Endothelial cell of umbilical vein (primary cell): ENCODE measurements at regions not wholly inside any gene's neighbourhood (a gene's known extent, or its start where the extent isn't known, plus 50 kb on each side); places are given as distances from the start of the nearest gene placed in this dataset.

ENCODE experiments used
- BruUV-seq: library from RNA; stranded (reverse); fragments of 400-500 nt; replicated peaks from 2 replicates; lab custom pipeline; 2021; lab: Mats Ljungman, UMichigan
- CTCF ChIA-PET: fragments of 300-600, 350-600 bp; sonication (Branson Sonifier 250); formaldehyde crosslinking; loops from one replicate; lab custom pipeline; 2021; ENCODE audit warnings: antibody characterized with exemption, inconsistent platforms; lab: Charles Lee
- POLR2A ChIA-PET: fragments of 300-600, 350-600 bp; sonication (Branson Sonifier 250); formaldehyde crosslinking; loops from one replicate; lab custom pipeline; 2021; ENCODE audit warnings: antibody characterized with exemption, inconsistent platforms; lab: Charles Lee
- DNase-seq: peaks from one replicate; pipeline ENCODE4 v3.0.0-alpha.2; 2011; ENCODE audit warnings: low read depth, low spot score
- FAIRE-seq: peaks from 2 replicates; lab custom pipeline; 2011; peaks lifted over from hg19 to GRCh38; lab: Jason Lieb, UNC
- H2AFZ ChIP-seq: 2 replicates; pipeline ENCODE4 v1.6.0; 2012; ENCODE audit warnings: low read depth, low read length, control low read depth, inconsistent platforms
- H3K27ac ChIP-seq: 2 replicates; pipeline ENCODE4 v1.5.1; 2011; ENCODE audit warnings: low read depth, mild to moderate bottlenecking, control low read depth, low read length, moderate library complexity; ENCODE audit not compliant: insufficient read depth
- H3K27me3 ChIP-seq, 2 experiments: 2 replicates each; pipeline versions ENCODE4 v1.6.0 to v1.6.1; 2011; ENCODE audit warnings: low read length in 2 of 2, mixed read lengths in 1 of 2; ENCODE audit not compliant: control insufficient read depth in 2 of 2, insufficient read depth in 2 of 2
- H3K36me3 ChIP-seq, 2 experiments: 2 replicates in 1 of 2; 3 replicates in 1 of 2; pipeline ENCODE4 v1.5.1; 2011; ENCODE audit warnings: low read length in 2 of 2, mild to moderate bottlenecking in 1 of 2, moderate library complexity in 1 of 2; ENCODE audit not compliant: control insufficient read depth in 2 of 2, insufficient read depth in 2 of 2; ENCODE audit errors: extremely low read depth in 1 of 2
- H3K4me1 ChIP-seq: 3 replicates; pipeline ENCODE4 v1.5.1; 2011; ENCODE audit warnings: mild to moderate bottlenecking, low read length; ENCODE audit not compliant: control insufficient read depth, insufficient read depth; ENCODE audit errors: extremely low read depth
- H3K4me2 ChIP-seq: 2 replicates; pipeline ENCODE4 v1.6.1; 2011; ENCODE audit warnings: low read length, control low read depth, mixed read lengths; ENCODE audit not compliant: insufficient read depth
- H3K4me3 ChIP-seq, 3 experiments: fragments of 200-600 bp in 1 of 3; sonication (generic), shearing (Covaris generic) in 1 of 3; replicated peaks in 1 of 3; 2 replicates each; pipeline ENCODE4 v1.5.1; 2011 to 2016; ENCODE audit warnings: control low read depth in 3 of 3, low read length in 3 of 3, mild to moderate bottlenecking in 2 of 3, inconsistent platforms in 1 of 3, low read depth in 1 of 3, moderate library complexity in 1 of 3; ENCODE audit not compliant: insufficient read depth in 1 of 3
- H3K79me2 ChIP-seq: 2 replicates; pipeline ENCODE4 v1.6.0; 2012; ENCODE audit warnings: low read length, inconsistent platforms; ENCODE audit not compliant: control insufficient read depth, insufficient read depth
- H3K9ac ChIP-seq: replicated peaks from 2 replicates; pipeline ENCODE3; 2011; ENCODE audit warnings: low read length, control low read depth; ENCODE audit not compliant: insufficient read depth; ENCODE audit errors: extremely low read depth
- H3K9me1 ChIP-seq: replicated peaks from 3 replicates; pipeline ENCODE4 v1.6.0; 2011; ENCODE audit warnings: mild to moderate bottlenecking, low read length; ENCODE audit not compliant: control insufficient read depth, insufficient read depth; ENCODE audit errors: extremely low read depth
- H3K9me3 ChIP-seq: replicated peaks from 2 replicates; pipeline ENCODE4 v1.5.1; 2012; ENCODE audit warnings: low read length, inconsistent platforms; ENCODE audit not compliant: control insufficient read depth, insufficient read depth
- H4K20me1 ChIP-seq: replicated peaks from 2 replicates; pipeline ENCODE3; 2011; ENCODE audit warnings: mild to moderate bottlenecking, low read length; ENCODE audit not compliant: control insufficient read depth, insufficient read depth; ENCODE audit errors: extremely low read depth
- EZH2 ChIP-seq: IDR thresholded peaks from 2 replicates; pipeline ENCODE4 v1.6.1; 2012; ENCODE audit warnings: borderline replicate concordance, low read depth, mild to moderate bottlenecking, moderate library complexity, low read length, inconsistent platforms; ENCODE audit not compliant: severe bottlenecking
- FOS ChIP-seq: IDR thresholded peaks from 2 replicates; pipeline ENCODE4 v1.6.1; 2011; ENCODE audit warnings: mild to moderate bottlenecking, low read length, moderate library complexity, borderline replicate concordance; ENCODE audit not compliant: insufficient read depth
- GATA2 ChIP-seq: IDR thresholded peaks from 2 replicates; pipeline ENCODE4 v1.7.0; 2011; ENCODE audit warnings: low read depth, mild to moderate bottlenecking, moderate library complexity, mixed read lengths, low read length; ENCODE audit not compliant: insufficient read length, insufficient read depth
- JUN ChIP-seq: IDR thresholded peaks from 2 replicates; pipeline ENCODE4 v1.6.1; 2011; ENCODE audit warnings: borderline replicate concordance, low read depth; ENCODE audit not compliant: insufficient read length, insufficient read depth
- MYC ChIP-seq: IDR thresholded peaks from one replicate; pipeline ENCODE4 v1.6.1; 2011; ENCODE audit warnings: mild to moderate bottlenecking, low read depth, low read length
- POLR2A ChIP-seq: IDR thresholded peaks from 2 replicates; pipeline ENCODE4 v1.6.1; 2012; ENCODE audit warnings: low read depth, mild to moderate bottlenecking, control low read depth, low read length
- POLR2AphosphoS5 ChIP-seq: IDR thresholded peaks from 2 replicates; pipeline ENCODE4 v1.6.1; 2012; ENCODE audit warnings: low read depth, mild to moderate bottlenecking, control low read depth, low read length, moderate library complexity; ENCODE audit not compliant: insufficient read depth
- dilution Hi-C: fragments of 300-500 bp; cut with MboI; formaldehyde crosslinking; loops from one replicate; pipeline ENCODE4 v1.15.0; 2019; ENCODE audit warnings: low sequenced_read_pairs; ENCODE audit not compliant: extremely low pct_ligation_motif_present
- intact Hi-C: fragments of 100-400 bp; cut with micrococcal nuclease; formaldehyde crosslinking; loops from one replicate; pipeline ENCODE4 v1.10.0; 2022

DNA sequence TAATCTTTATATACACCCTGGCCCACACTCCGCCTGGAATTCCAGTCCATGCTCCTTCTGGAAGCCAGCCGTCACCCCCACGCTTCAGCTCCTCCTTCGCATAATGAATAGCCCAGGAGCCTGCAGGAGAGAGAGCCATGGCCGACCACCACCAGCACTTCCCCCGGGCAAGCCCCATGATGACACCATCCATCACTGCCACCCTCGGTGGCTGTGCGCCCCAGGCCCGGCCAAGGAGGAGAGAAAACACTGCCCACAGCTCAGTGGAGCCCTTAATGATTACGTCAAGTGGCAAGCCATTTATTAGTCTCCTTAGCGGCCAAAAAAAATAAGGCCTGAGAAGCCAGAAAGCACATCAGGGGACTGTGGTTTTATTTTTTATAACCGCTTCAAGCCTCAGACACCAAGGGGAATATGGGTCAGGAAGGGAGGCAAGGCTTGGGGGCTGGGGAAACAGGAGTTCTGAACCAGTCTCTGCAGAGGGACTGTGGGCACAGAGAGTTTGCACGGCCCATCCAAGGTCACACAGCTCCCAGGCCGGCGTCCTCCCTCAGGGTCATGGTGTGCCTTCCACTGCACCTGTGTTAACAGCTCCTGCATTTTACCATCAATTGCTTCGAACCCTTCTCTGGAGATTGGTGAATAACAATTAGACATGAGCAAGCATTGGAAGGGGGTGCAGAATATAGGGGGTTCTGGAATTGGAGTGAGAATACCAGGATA is 134.3 kb downstream of the MN1 start:
- Histone ChIP-seq H3K9ac (no peak overlapping the region), H3K27me3 (no peaks in the 10 kb centered on the region), H3K4me1 (peaks cover 24% of the 10 kb centered on the region), H3K27ac (no peak overlapping the region), H3K4me3 (no peak overlapping the region), H3K4me2 (no peak overlapping the region), H3K36me3 (no peaks in the 10 kb centered on the region), H3K79me2 (no peaks in the 10 kb centered on the region), H3K9me1 (no peaks in the 10 kb centered on the region), H4K20me1 (no peaks in the 10 kb centered on the region), H2AFZ (no peak overlapping the region), H3K9me3 (no peaks in the 10 kb centered on the region)
- dilution Hi-C loops (no loop called here), intact Hi-C loops (no loop called here)
- DNase-seq = no peak
- ChIA-PET POLR2A (no interaction called here), CTCF (no interaction called here)
- FAIRE-seq = no peak
- TF ChIP-seq GATA2 (no peak), POLR2A (no peak), JUN (no peak)
- no TSS peak for BruUV-seq

DNA sequence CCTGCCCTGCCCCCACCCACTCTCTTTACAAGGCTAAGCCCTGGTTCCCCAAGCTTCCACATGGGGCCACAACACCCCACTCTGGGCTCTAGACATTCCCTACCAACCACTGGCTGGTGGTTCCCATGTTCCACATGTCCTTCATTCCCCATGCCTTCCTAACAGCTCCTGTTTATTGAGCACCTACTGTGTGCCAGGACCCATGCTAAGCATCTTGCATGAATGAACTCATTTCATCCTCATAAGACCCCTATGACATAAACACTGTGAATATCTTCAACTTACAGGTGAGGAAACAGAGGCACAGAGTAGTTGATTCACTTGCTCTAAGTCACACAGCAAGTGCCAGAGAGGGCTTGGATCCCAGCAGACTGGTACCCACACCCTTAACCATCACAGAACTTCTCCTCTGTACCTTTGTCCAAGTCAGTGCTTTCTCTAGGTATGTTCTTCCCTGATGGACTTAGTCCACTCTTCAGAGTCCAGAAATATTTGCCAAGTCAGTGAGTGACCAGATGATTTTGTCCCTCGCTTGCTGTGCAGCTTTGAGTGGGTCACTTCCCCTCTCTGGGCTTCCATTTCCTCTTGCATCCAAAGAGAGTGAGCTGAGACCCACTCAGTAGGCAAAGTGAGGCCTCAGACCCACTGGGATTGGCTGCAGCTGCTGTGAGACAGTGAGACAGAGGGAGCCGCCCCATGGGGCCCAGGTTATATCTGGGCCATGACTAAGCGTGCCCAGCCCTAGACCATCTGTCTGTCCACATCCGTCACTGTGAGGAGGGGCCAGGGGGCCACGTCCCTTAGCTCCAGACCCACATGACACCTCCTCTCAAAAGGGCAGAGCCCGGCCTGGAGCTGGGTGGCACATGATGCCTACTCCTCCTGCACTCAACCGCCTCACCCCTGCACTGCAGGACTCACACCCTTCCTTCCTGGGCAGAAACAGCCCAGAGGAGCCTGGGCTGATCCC is 132.4 kb downstream of the MN1 start:
- BruUV-seq = no TSS peak
- no peak overlapping the region for H2AFZ ChIP-seq
- no peaks in the 10 kb centered on the region for H3K36me3 ChIP-seq
- POLR2A ChIA-PET = no interaction called here
- no peaks in the 10 kb centered on the region for H3K79me2 ChIP-seq
- DNase-seq (peak; percentile 38), FAIRE-seq (peak; percentile 18)
- no peak for TF ChIP-seq POLR2A
- peak; percentile 17 for TF ChIP-seq POLR2AphosphoS5
- TF ChIP-seq EZH2 = no peak
- TF ChIP-seq FOS = peak; percentile 28
- no peak for TF ChIP-seq MYC
- TF ChIP-seq GATA2 = no peak
- H3K9ac ChIP-seq = no peak overlapping the region
- H3K9me1 ChIP-seq = no peaks in the 10 kb centered on the region
- no peak overlapping the region for H3K27ac ChIP-seq
- no peak overlapping the region for H3K4me2 ChIP-seq
- no peaks in the 10 kb centered on the region for H3K9me3 ChIP-seq
- no peaks in the 10 kb centered on the region for H3K27me3 ChIP-seq
- H3K4me1 ChIP-seq = peaks cover 14% of the 10 kb centered on the region
- CTCF ChIA-PET = no interaction called here
- dilution Hi-C loops = no loop called here
- no peak overlapping the region for H3K4me3 ChIP-seq
- H4K20me1 ChIP-seq = no peaks in the 10 kb centered on the region
- intact Hi-C loops = no loop called here
